ENCODE measurements at regions not wholly inside any gene's neighbourhood (a gene's known extent, or its start where the extent isn't known, plus 50 kb on each side); places are given as distances from the start of the nearest gene placed in this dataset.
A peak's percentile ranks its signal among the peaks of the same experiment; 100 is the strongest.
"Not testable (repeated sequence)": the region's sequence is repeated elsewhere in the genome, so short reads cannot be mapped to it uniquely, and the experiment has no call there.

DNA sequence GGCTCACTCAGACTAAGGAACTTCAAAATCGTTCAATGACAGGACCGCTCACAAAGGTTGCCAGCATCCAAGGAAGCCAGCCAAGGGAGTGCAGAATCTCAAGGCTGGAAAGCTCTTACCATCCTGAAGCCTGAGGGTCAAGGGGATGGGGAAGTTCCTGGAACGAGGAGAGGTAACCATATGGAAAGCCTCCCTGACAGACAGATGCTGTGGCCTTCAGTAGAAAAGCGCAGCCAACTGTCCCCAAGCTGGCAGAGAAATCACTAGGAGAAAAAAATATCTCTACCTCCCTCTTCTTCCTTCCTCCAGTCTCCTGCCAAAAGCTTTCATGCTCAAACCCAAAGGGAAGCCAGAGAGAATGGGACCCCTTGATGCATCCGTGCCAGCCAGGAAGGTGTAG lies 90.5 kb upstream of the RANBP3L start:
- Mint-ChIP-seq H3K27ac (no peak overlapping the region), H3K27me3 (peaks cover 5% of the 10 kb centered on the region), H3K4me1 (peaks cover 17% of the 10 kb centered on the region), H3K36me3 (ENCODE audit: low read depth) (no peaks in the 10 kb centered on the region), H3K9me3 (no peaks in the 10 kb centered on the region), H3K4me3 (no peak overlapping the region)
- intact Hi-C loops (cut with micrococcal nuclease), result loop anchor here (10.0 kb wide), 2 partner anchors 317 to 553 kb away; no protein-coding TSS in a partner anchor
- POLR2A ChIA-PET, result no interaction called here
- TF ChIP-seq, protein P1, sequence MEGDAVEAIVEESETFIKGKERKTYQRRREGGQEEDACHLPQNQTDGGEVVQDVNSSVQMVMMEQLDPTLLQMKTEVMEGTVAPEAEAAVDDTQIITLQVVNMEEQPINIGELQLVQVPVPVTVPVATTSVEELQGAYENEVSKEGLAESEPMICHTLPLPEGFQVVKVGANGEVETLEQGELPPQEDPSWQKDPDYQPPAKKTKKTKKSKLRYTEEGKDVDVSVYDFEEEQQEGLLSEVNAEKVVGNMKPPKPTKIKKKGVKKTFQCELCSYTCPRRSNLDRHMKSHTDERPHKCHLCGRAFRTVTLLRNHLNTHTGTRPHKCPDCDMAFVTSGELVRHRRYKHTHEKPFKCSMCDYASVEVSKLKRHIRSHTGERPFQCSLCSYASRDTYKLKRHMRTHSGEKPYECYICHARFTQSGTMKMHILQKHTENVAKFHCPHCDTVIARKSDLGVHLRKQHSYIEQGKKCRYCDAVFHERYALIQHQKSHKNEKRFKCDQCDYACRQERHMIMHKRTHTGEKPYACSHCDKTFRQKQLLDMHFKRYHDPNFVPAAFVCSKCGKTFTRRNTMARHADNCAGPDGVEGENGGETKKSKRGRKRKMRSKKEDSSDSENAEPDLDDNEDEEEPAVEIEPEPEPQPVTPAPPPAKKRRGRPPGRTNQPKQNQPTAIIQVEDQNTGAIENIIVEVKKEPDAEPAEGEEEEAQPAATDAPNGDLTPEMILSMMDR (IDR thresholded peaks at IDR 0.05), result no peak
- no peak for ATAC-seq (ENCODE audit: low read depth)
- no peak for DNase-seq
- CTCF ChIA-PET, result no interaction called here

DNA sequence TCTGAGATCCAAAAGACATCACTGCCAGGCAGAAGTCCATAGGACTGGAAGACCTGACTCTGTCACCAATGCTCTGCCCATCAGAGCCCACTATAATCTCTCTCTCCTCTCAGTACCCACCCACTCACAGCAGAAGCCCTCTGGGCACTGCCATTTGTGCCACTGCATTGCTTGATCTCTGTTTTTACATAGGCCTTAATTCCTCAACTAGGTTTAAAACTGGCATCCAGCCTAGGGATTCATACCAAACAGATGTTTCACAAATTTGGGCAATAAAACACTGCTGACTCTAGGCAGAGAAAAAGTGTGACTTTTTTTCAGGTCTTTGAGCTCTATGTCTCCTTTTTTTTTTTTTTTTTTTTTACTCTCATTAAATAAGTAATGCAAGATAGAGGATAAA lies 91.1 kb upstream of the RANBP3L start:
- Mint-ChIP-seq H3K27me3 (peaks cover 5% of the 10 kb centered on the region), H3K9me3 (no peaks in the 10 kb centered on the region), H3K4me3 (no peak overlapping the region), H3K4me1 (peaks cover 20% of the 10 kb centered on the region), H3K36me3 (ENCODE audit: low read depth) (no peaks in the 10 kb centered on the region), H3K27ac (no peak overlapping the region)
- ATAC-seq (ENCODE audit: low read depth), result no peak
- no peak for DNase-seq
- ChIA-PET POLR2A (no interaction called here), CTCF (no interaction called here)
- intact Hi-C loops (cut with micrococcal nuclease), result loop anchor here (10.0 kb wide), 2 partner anchors 318 to 552 kb away; no protein-coding TSS in a partner anchor
- TF ChIP-seq, protein P1 (IDR thresholded peaks at IDR 0.05), result no peak

DNA sequence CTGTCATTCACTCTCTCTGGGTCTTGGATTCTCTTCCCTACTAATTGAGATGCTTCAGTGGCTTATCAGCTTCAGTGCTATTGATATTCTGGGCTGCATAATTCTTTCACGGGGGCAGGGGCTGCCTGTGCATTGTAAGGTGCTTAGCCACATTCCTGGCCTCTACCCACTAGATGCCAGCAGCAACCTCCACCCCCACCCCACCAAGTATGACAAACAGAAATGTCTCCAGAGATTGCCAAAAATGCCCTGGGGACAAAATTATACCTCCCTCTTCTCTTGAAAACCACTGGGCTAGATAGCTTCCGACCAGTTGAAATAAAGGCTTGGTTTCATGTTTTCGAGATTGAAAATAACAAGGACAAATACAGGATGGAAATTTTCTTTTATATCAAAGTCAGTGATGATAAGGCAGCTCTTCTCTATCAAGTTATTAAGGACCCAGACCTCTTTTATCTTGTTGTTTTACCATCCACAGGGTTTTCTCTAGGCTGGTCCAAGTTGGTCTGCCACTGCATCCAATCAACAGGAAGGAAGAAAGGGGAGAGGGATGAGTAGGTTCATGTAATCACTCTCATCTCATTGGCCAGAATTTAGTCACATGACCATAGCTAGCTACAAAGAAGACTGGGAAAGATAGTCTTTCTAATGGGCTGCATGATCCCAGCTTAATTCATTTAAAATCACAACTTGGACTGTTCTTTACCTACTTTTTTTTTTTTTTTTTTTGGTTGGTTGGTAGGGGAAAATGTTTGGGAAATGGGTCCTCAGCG lies 92.1 kb upstream of the RANBP3L start:
- peak overlapping the region; percentile 37 for H3K27ac Mint-ChIP-seq
- POLR2A ChIA-PET, result no interaction called here
- H3K36me3 Mint-ChIP-seq (ENCODE audit: low read depth), result no peaks in the 10 kb centered on the region
- no peaks in the 10 kb centered on the region for H3K9me3 Mint-ChIP-seq
- ATAC-seq (ENCODE audit: low read depth) (no peak), DNase-seq (no peak)
- intact Hi-C loops (cut with micrococcal nuclease), result loop anchor here (10.0 kb wide), 2 partner anchors 319 to 551 kb away; no protein-coding TSS in a partner anchor
- peaks cover 5% of the 10 kb centered on the region for H3K27me3 Mint-ChIP-seq
- peaks cover 20% of the 10 kb centered on the region for H3K4me1 Mint-ChIP-seq
- no peak overlapping the region for H3K4me3 Mint-ChIP-seq
- TF ChIP-seq, protein P1 (IDR thresholded peaks at IDR 0.05), result no peak
- CTCF ChIA-PET, result no interaction called here

DNA sequence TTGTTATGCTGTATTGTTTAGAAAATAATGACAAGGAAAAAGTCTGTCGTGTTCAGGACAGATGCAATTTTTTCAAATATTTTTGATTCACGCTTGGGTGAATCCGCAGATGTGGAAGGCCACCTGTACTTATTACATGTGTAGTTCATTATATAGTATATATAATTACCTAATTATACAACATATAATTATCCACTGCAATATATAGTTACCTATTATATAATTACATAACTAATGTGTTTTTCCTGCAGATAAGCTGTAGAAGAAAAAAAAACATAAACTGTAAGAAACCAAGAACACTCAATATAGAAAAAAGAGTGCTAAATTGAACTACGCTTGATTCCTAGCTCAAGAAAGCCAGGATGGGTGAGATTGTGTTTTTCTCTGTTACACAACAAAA lies 93.6 kb upstream of the RANBP3L start:
- intact Hi-C loops (cut with micrococcal nuclease), result loop anchor here (10.0 kb wide), 2 partner anchors 320 to 550 kb away; no protein-coding TSS in a partner anchor
- DNase-seq, result no peak
- H3K27me3 Mint-ChIP-seq, result peaks cover 1% of the 10 kb centered on the region
- no peaks in the 10 kb centered on the region for H3K9me3 Mint-ChIP-seq
- no peaks in the 10 kb centered on the region for H3K36me3 Mint-ChIP-seq (ENCODE audit: low read depth)
- POLR2A ChIA-PET, result no interaction called here
- H3K4me3 Mint-ChIP-seq, result no peak overlapping the region
- H3K27ac Mint-ChIP-seq, result no peak overlapping the region
- CTCF ChIA-PET, result no interaction called here
- peaks cover 20% of the 10 kb centered on the region for H3K4me1 Mint-ChIP-seq
- TF ChIP-seq, protein P1 (IDR thresholded peaks at IDR 0.05), result no peak
- ATAC-seq (ENCODE audit: low read depth), result no peak

DNA sequence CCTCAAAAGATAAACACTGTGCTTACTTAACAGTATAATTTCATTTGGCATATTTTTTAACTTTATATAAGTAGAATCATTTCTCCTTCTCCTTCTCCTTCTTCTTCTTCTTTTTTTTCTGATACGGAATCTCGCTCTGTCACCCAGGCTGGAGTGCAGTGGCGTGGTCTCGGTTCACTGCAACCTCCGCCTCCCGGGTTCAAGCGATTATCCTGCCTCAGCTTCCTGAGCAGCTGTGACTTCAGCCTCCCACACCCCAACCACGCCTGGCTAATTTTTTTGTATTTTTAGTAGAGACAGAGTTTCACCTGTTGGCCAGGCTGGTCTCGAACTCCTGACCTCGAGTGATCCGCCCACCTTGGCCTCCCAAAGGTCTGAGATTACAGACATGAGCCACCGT lies 94.2 kb upstream of the RANBP3L start:
- intact Hi-C loops (cut with micrococcal nuclease), result loop anchor here (10.0 kb wide), 2 partner anchors 321 to 549 kb away; no protein-coding TSS in a partner anchor

More for the DNA sequence above, 94.2 kb upstream of the RANBP3L start:
- CTCF ChIA-PET; H3K36me3 Mint-ChIP-seq (ENCODE audit: low read depth); H3K9me3 Mint-ChIP-seq; H3K27ac Mint-ChIP-seq; ATAC-seq (ENCODE audit: low read depth); POLR2A ChIA-PET; DNase-seq; H3K4me3 Mint-ChIP-seq; H3K27me3 Mint-ChIP-seq: not testable (repeated sequence)
- H3K4me1 Mint-ChIP-seq, result peaks cover 20% of the 10 kb centered on the region
